ENCODE measurements at regions not wholly inside any gene's neighbourhood (a gene's known extent, or its start where the extent isn't known, plus 50 kb on each side); places are given as distances from the start of the nearest gene placed in this dataset.
"Not testable (repeated sequence)": the region's sequence is repeated elsewhere in the genome, so short reads cannot be mapped to it uniquely, and the experiment has no call there.

DNA sequence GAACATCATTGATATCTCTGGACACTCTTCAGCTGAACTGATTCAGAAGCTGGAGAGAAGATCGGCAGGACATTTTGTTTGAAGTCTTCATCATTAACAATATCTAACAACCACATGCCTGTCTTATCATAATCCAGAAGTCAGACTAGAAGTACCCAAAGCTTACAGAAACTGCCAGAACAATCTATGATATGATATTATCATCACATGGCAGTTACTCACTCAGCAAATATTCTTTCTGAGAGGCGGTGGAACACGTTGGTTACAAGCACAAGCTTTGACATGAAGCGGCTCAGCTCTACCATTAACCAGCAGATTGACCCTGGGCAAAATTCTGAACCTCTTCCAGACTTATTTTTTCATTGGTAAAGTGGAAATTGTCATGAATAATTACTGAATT lies 69.4 kb upstream of the KIT start:
- no peak for DNase-seq
- WGBS, 2 donors = 69 to 79% methylated on average over 4 of the region's 4 CpGs
- Histone ChIP-seq H3K36me3 (no peaks in the 10 kb centered on the region), H3K4me3 (no peak overlapping the region), H3K27me3 (no peaks in the 10 kb centered on the region), H3K9me3 (no peaks in the 10 kb centered on the region), H3K27ac (no peak overlapping the region), H3K4me1 (no peaks in the 10 kb centered on the region)
- intact Hi-C loops (cut with DNase I) = no loop called here
- ATAC-seq = no peak
- TF ChIP-seq, protein P1, sequence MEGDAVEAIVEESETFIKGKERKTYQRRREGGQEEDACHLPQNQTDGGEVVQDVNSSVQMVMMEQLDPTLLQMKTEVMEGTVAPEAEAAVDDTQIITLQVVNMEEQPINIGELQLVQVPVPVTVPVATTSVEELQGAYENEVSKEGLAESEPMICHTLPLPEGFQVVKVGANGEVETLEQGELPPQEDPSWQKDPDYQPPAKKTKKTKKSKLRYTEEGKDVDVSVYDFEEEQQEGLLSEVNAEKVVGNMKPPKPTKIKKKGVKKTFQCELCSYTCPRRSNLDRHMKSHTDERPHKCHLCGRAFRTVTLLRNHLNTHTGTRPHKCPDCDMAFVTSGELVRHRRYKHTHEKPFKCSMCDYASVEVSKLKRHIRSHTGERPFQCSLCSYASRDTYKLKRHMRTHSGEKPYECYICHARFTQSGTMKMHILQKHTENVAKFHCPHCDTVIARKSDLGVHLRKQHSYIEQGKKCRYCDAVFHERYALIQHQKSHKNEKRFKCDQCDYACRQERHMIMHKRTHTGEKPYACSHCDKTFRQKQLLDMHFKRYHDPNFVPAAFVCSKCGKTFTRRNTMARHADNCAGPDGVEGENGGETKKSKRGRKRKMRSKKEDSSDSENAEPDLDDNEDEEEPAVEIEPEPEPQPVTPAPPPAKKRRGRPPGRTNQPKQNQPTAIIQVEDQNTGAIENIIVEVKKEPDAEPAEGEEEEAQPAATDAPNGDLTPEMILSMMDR (IDR thresholded peaks at IDR 0.05) = no peak

DNA sequence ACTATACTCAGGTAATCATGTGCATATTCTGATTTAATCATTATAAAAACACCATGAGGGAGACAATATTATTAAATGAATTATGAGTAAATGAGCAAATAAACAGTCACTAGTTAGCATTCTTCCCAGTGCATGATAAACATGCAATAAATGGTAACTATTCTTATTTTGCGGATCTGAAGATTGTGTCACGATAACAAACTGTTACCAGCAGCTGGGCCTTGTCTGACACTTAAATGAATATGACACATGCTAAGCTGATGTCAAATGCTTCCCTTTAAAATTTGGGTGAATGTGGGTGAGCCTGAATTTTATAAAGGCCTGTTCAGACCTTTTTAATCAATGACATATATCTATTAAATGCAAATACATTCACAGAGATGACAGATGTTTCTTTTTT lies 68.2 kb upstream of the KIT start:
- DNase-seq (no peak), ATAC-seq (no peak)
- H3K4me3 ChIP-seq = no peak overlapping the region
- H3K9me3 ChIP-seq = no peaks in the 10 kb centered on the region
- H3K27ac ChIP-seq = no peak overlapping the region
- WGBS, 2 donors = 71 to 97% methylated on average over 2 of the region's 2 CpGs
- intact Hi-C loops (cut with DNase I) = no loop called here
- H3K27me3 ChIP-seq = no peaks in the 10 kb centered on the region
- no peaks in the 10 kb centered on the region for H3K4me1 ChIP-seq
- H3K36me3 ChIP-seq = no peaks in the 10 kb centered on the region
- TF ChIP-seq, protein P1 (IDR thresholded peaks at IDR 0.05) = no peak

DNA sequence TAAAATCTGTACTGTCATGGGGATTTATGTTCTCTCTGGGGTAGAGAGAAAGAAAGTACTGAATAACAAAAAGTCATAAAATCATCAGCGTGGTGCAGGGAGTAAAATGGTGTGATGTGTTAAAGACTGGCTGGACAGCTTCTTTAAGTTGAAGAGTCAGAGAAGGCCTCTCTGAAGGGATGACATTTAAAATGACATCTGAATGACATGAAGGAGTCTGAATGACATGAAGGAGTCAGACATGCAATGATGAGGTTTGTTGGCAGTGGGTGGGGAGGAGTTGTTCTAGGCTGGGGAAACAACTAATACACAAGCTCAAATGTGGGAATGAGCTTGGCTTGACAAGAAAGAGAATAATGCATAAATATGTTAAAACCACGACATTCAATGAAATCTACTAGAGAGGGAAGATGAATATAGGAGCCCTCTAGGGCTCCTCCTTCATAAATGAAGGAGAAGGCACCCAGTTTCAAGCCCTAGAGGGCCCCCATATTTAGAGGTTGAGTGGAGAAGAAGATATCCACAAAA lies 63.9 kb upstream of the KIT start:
- Histone ChIP-seq H3K4me1 (no peaks in the 10 kb centered on the region), H3K9me3 (no peaks in the 10 kb centered on the region), H3K27ac (no peak overlapping the region), H3K36me3 (no peaks in the 10 kb centered on the region), H3K27me3 (no peaks in the 10 kb centered on the region), H3K4me3 (no peak overlapping the region)
- TF ChIP-seq, protein P1 (IDR thresholded peaks at IDR 0.05) = no peak
- ATAC-seq (no peak), DNase-seq (no peak)
- 89 to 94% methylated on average over 2 of the region's 2 CpGs for WGBS, 2 donors
- intact Hi-C loops (cut with DNase I) = no loop called here

DNA sequence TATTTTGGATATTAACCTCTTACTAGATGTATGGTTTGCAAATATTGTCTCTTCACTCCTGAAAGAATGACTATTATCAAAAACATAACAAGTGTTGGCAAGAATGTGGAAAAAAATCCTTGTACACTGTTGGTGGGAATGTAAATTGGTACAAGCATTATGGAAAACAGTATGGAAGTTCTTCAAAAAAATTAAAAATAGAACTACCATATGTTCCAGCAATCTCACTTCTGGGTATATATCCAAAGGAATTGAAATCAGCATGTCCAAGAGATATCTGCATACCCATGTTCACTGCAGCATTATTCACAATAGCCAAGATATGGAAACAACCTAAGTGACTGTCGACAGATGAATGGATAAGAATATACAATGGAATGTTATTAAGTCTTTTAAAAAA lies 61.6 kb upstream of the KIT start:
- TF ChIP-seq, protein P1 (IDR thresholded peaks at IDR 0.05) = no peak
- no peak for ATAC-seq
- Histone ChIP-seq H3K9me3 (no peaks in the 10 kb centered on the region), H3K4me1 (no peaks in the 10 kb centered on the region), H3K27ac (no peak overlapping the region), H3K4me3 (no peak overlapping the region), H3K36me3 (no peaks in the 10 kb centered on the region), H3K27me3 (no peaks in the 10 kb centered on the region)
- no peak for DNase-seq
- WGBS, 2 donors = 38 to 40% methylated on average over 1 of the region's 1 CpG
- intact Hi-C loops (cut with DNase I) = no loop called here

DNA sequence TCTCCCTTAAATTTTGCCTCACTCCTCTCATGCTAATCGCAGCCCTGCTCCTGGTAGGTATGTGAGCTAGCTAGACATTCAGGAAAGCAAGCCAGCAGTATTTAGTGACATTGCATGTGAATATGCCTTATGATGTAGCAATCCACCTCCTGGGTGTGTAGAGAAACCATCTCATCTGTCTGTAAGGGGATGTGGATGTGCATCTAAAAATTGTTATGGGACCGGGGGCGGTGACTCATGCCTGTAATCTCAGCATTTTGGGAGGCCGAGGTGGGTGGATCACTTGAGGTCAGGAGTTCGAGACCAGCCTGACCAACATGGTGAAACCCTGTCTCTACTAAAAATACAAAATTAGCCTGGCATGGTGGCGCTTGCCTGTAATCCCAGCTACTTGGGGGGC lies 60.1 kb upstream of the KIT start:
- H3K27ac ChIP-seq; H3K27me3 ChIP-seq; H3K4me1 ChIP-seq; ATAC-seq; H3K36me3 ChIP-seq; DNase-seq; H3K9me3 ChIP-seq; H3K4me3 ChIP-seq; intact Hi-C loops (cut with DNase I): not testable (repeated sequence)
- WGBS, 2 donors = 93 to 94% methylated on average over 6 of the region's 6 CpGs

DNA sequence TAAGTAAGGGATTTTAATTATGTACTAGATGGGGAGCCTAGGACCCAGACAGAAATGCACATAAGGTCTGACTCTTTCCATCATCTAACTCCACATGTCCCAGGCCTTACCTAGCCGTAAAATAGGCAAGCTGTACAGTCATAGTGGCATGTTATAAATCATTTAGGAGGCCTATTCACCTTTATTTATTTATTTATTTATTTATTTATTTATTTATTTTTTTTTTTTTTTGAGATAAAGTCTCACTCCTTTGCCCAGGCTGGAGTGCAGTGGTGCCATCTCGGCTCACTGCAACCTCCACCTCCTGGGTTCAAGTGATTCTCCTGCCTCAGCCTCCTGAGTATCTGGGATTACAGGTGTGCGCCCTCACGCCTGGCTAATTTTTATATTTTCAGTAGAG lies 55.6 kb upstream of the KIT start:
- not testable (repeated sequence) for ATAC-seq
- 89 to 98% methylated on average over 4 of the region's 4 CpGs for WGBS, 2 donors

More for the DNA sequence above, 55.6 kb upstream of the KIT start:
- intact Hi-C loops (cut with DNase I); H3K9me3 ChIP-seq; H3K27me3 ChIP-seq; H3K27ac ChIP-seq; H3K4me3 ChIP-seq; DNase-seq; H3K4me1 ChIP-seq; H3K36me3 ChIP-seq: not testable (repeated sequence)
